Ovary (tissue), 7 donors: ENCODE measurements at regions not wholly inside any gene's neighbourhood (a gene's known extent, or its start where the extent isn't known, plus 50 kb on each side); places are given as distances from the start of the nearest gene placed in this dataset.

Experiments
- DNase-seq, 5 donors: peaks; one replicate each; pipeline ENCODE4 v3.0.0-alpha.2; 2019 to 2020
- H3K27ac ChIP-seq, 2 donors: fragments of 200-600 bp; one replicate each; pipeline versions ENCODE4 v1.5.1 to v1.8.0; 2019 to 2022
- H3K27me3 ChIP-seq: fragments of 200-600 bp; one replicate; pipeline ENCODE4 v1.8.0; 2022
- H3K36me3 ChIP-seq: fragments of 200-600 bp; sonication (generic); one replicate; pipeline ENCODE4 v1.5.1; 2019
- H3K4me1 ChIP-seq: one replicate; pipeline ENCODE4 v1.8.1; 2013; ENCODE audit warnings: mild to moderate bottlenecking, moderate library complexity; ENCODE audit not compliant: insufficient read depth
- H3K4me3 ChIP-seq: fragments of 200-600 bp; sonication (generic); one replicate; pipeline ENCODE4 v1.5.1; 2017
- H3K9me3 ChIP-seq, 2 donors: fragments of 200-600 bp in 1 of 2; sonication (generic) in 1 of 2; one replicate each; pipeline versions ENCODE4 v1.5.1 to v1.8.1; 2013 to 2019; ENCODE audit warnings: mild to moderate bottlenecking in 1 of 2, moderate library complexity in 1 of 2
- CTCF ChIP-seq, 3 donors: fragments of 450-650 bp in 2 of 3; fragments of 200-600 bp in 1 of 3; IDR thresholded peaks; one replicate each; pipeline versions ENCODE4 v1.5.1 to v1.8.0; 2016 to 2022; ENCODE audit warnings: antibody characterized with exemption in 3 of 3, mild to moderate bottlenecking in 1 of 3
- EP300 ChIP-seq: sonication (generic); formaldehyde crosslinking; IDR thresholded peaks from one replicate; pipeline ENCODE4 v1.6.1; 2017; ENCODE audit warnings: antibody characterized with exemption
- POLR2A ChIP-seq: fragments of 450-650 bp; IDR thresholded peaks from one replicate; pipeline ENCODE4 v1.6.1; 2017; ENCODE audit warnings: antibody characterized with exemption, mild to moderate bottlenecking, moderate library complexity
- WGBS, 3 donors: extraction: QIAGEN DNeasy Blood & Tissue Kit in 1 of 3; methylation state at CpG; one replicate each; pipeline versions ENCODE4 v1.1.5 to v1.1.7; 2013 to 2017; 5-methylcytosine and 5-hydroxymethylcytosine counted together
- intact Hi-C, 4 donors: fragments of 100-400 bp; cut with DNase I; formaldehyde crosslinking; loops; one replicate each; pipeline versions ENCODE4 v1.11.0 to v1.15.1; 2022 to 2023
- donor health status: DM: no; HTN: no; CAD: no; lungs with moderate emphysema.
- donor health status: DM: no; HTN: no; CAD: no.
- donor health status: Bipolar disorder and iron deficiency.
- donor health status: DM: no; HTN: no; CAD: no.
- donor health status: DM: yes; HTN: yes; CAD: no.

GRCh38 chr9:73685786-73686185 lies 534.1 kb downstream of the ANXA1 start:
- intact Hi-C loops, result no loop called here
- no peak for DNase-seq
- Histone ChIP-seq H3K27ac (no peak overlapping the region), H3K9me3 (no peaks in the 10 kb centered on the region), H3K27me3 (no peaks in the 10 kb centered on the region), H3K36me3 (no peaks in the 10 kb centered on the region), H3K4me1 (no peaks in the 10 kb centered on the region), H3K4me3 (no peak overlapping the region)
- whole genome bisulfite sequencing, 3 donors, result 75 to 86% (median 80%) methylated on average over 3 of the region's 3 CpGs
- TF ChIP-seq EP300, result no peak
- TF ChIP-seq POLR2A, result no peak
- no peak for TF ChIP-seq CTCF (IDR thresholded peaks at IDR 0.05)

GRCh38 chr9:73689051-73689870 lies 537.6 kb downstream of the ANXA1 start:
- Histone ChIP-seq H3K9me3 (no peaks in the 10 kb centered on the region), H3K27ac (no peak overlapping the region), H3K27me3 (no peaks in the 10 kb centered on the region), H3K4me1 (no peaks in the 10 kb centered on the region), H3K36me3 (no peaks in the 10 kb centered on the region), H3K4me3 (no peak overlapping the region)
- no peak for DNase-seq
- 60 to 78% (median 72%) methylated on average over 5 of the region's 5 CpGs for WGBS, 3 donors
- intact Hi-C loops, result no loop called here
- TF ChIP-seq EP300, result no peak
- no peak for TF ChIP-seq CTCF (IDR thresholded peaks at IDR 0.05)
- TF ChIP-seq POLR2A, result no peak

GRCh38 chr9:73701415-73702057 lies 549.9 kb downstream of the ANXA1 start:
- Histone ChIP-seq H3K9me3 (no peaks in the 10 kb centered on the region), H3K36me3 (no peaks in the 10 kb centered on the region), H3K4me3 (no peak overlapping the region), H3K4me1 (no peaks in the 10 kb centered on the region), H3K27me3 (no peaks in the 10 kb centered on the region), H3K27ac (no peak overlapping the region)
- no peak for DNase-seq
- TF ChIP-seq CTCF (IDR thresholded peaks at IDR 0.05) (no peak), EP300 (no peak), POLR2A (no peak)
- intact Hi-C loops, result no loop called here
- WGBS, 3 donors, result 43 to 63% (median 56%) methylated on average over 1 of the region's 1 CpG

GRCh38 chr9:73714294-73714693 lies 562.6 kb downstream of the ANXA1 start:
- 55 to 63% (median 61%) methylated on average over 1 of the region's 1 CpG for WGBS, 3 donors
- H3K9me3 ChIP-seq, result no peaks in the 10 kb centered on the region
- DNase-seq, result no peak
- TF ChIP-seq CTCF (IDR thresholded peaks at IDR 0.05), result no peak
- no peak for TF ChIP-seq EP300
- TF ChIP-seq POLR2A, result no peak
- intact Hi-C loops, result no loop called here
- no peak overlapping the region for H3K4me3 ChIP-seq
- H3K4me1 ChIP-seq, result no peaks in the 10 kb centered on the region
- H3K27ac ChIP-seq, result no peak overlapping the region
- no peaks in the 10 kb centered on the region for H3K27me3 ChIP-seq
- H3K36me3 ChIP-seq, result no peaks in the 10 kb centered on the region
